ENCODE measurements at regions not wholly inside any gene's neighbourhood (a gene's known extent, or its start where the extent isn't known, plus 50 kb on each side); places are given as distances from the start of the nearest gene placed in this dataset.

DNA sequence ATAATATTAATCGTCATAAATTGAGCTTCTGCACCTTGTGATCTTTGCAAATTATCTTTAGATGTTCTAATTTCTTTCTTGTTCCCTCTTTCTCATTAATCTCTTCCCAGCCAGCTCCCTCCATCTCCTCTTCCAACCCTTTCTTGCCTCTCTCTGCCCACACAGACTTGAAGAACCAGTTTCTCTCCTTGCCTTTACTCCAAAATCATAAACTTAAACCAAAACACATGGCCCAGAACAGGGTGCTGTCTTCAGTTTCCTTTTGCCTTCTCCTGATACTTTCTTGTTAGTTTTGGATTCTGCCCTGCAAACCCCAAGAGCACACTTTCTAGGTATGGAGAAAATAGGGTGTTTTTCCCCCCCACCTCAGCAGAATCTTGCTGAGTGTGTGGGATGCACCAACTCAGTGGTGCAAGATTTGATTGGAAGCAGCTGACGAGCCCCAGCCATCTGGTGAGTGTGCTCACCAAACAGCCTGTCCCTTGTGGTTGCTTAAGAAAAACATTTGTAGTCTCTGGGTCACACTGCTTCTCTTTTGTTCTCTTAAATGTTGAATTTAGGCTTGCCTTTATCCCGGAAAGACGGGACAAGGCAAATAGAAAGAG lies 175.8 kb upstream of the MAF start:
- Histone ChIP-seq H2AFZ (ENCODE audit: low read depth, low read length) (no peak overlapping the region), H3K9me3 (replicated peaks; ENCODE audit: control insufficient read depth, insufficient read depth, low read length) (no peaks in the 10 kb centered on the region), H3K27ac (ENCODE audit: insufficient read depth, low read depth, low read length) (no peak overlapping the region), H3K36me3 (ENCODE audit: control insufficient read depth in 2 of 2, extremely low read depth in 1 of 2, insufficient read depth in 2 of 2, low read length in 2 of 2) (no peaks in the 10 kb centered on the region), H3K27me3 (ENCODE audit: control insufficient read depth in 2 of 2, insufficient read depth in 2 of 2, low read length in 2 of 2) (no peaks in the 10 kb centered on the region), H4K20me1 (replicated peaks; ENCODE audit: control insufficient read depth, extremely low read depth, insufficient read depth, low read length) (no peaks in the 10 kb centered on the region), H3K79me2 (ENCODE audit: control insufficient read depth, insufficient read depth, low read length) (no peaks in the 10 kb centered on the region), H3K9me1 (replicated peaks; ENCODE audit: control insufficient read depth, extremely low read depth, insufficient read depth, low read length) (no peaks in the 10 kb centered on the region), H3K4me1 (ENCODE audit: control insufficient read depth, extremely low read depth, insufficient read depth, low read length) (no peaks in the 10 kb centered on the region), H3K4me2 (ENCODE audit: insufficient read depth, low read length) (no peak overlapping the region), H3K4me3 (replicated peaks in 1 of 3; ENCODE audit: insufficient read depth in 1 of 3, low read depth in 1 of 3, low read length in 3 of 3) (no peak overlapping the region), H3K9ac (replicated peaks; ENCODE audit: extremely low read depth, insufficient read depth, low read length) (no peak overlapping the region)
- dilution Hi-C loops (cut with MboI; ENCODE audit: extremely low pct_ligation_motif_present, low sequenced_read_pairs): no loop called here
- no peak for FAIRE-seq
- no TSS peak for BruUV-seq (replicated peaks)
- intact Hi-C loops (cut with micrococcal nuclease): no loop called here
- ChIA-PET POLR2A (no interaction called here), CTCF (no interaction called here)
- DNase-seq (ENCODE audit: low read depth, low spot score): no peak
- TF ChIP-seq MYC (IDR thresholded peaks at IDR 0.05; ENCODE audit: low read depth, low read length) (no peak), POLR2A (IDR thresholded peaks at IDR 0.05; ENCODE audit: low read depth, low read length) (no peak)

- Histone ChIP-seq H3K9me1 (replicated peaks; ENCODE audit: control insufficient read depth, extremely low read depth, insufficient read depth, low read length) (no peaks in the 10 kb centered on the region), H3K9ac (replicated peaks; ENCODE audit: extremely low read depth, insufficient read depth, low read length) (no peak overlapping the region), H2AFZ (ENCODE audit: low read depth, low read length) (no peak overlapping the region), H3K4me3 (replicated peaks in 1 of 3; ENCODE audit: insufficient read depth in 1 of 3, low read depth in 1 of 3, low read length in 3 of 3) (no peak overlapping the region), H4K20me1 (replicated peaks; ENCODE audit: control insufficient read depth, extremely low read depth, insufficient read depth, low read length) (no peaks in the 10 kb centered on the region), H3K4me2 (ENCODE audit: insufficient read depth, low read length) (no peak overlapping the region), H3K36me3 (ENCODE audit: control insufficient read depth in 2 of 2, extremely low read depth in 1 of 2, insufficient read depth in 2 of 2, low read length in 2 of 2) (no peaks in the 10 kb centered on the region), H3K9me3 (replicated peaks; ENCODE audit: control insufficient read depth, insufficient read depth, low read length) (no peaks in the 10 kb centered on the region), H3K79me2 (ENCODE audit: control insufficient read depth, insufficient read depth, low read length) (no peaks in the 10 kb centered on the region), H3K4me1 (ENCODE audit: control insufficient read depth, extremely low read depth, insufficient read depth, low read length) (no peaks in the 10 kb centered on the region), H3K27ac (ENCODE audit: insufficient read depth, low read depth, low read length) (no peak overlapping the region), H3K27me3 (ENCODE audit: control insufficient read depth in 2 of 2, insufficient read depth in 2 of 2, low read length in 2 of 2) (no peaks in the 10 kb centered on the region)
- TF ChIP-seq EZH2 (IDR thresholded peaks at IDR 0.05; ENCODE audit: borderline replicate concordance, low read depth, low read length, severe bottlenecking) (no peak), GATA2 (IDR thresholded peaks at IDR 0.05; ENCODE audit: insufficient read depth, insufficient read length, low read depth, low read length) (no peak), FOS (IDR thresholded peaks at IDR 0.05; ENCODE audit: borderline replicate concordance, insufficient read depth, low read length) (no peak), MYC (IDR thresholded peaks at IDR 0.05; ENCODE audit: low read depth, low read length) (no peak), JUN (IDR thresholded peaks at IDR 0.05; ENCODE audit: borderline replicate concordance, insufficient read depth, insufficient read length, low read depth) (no peak), POLR2AphosphoS5 (IDR thresholded peaks at IDR 0.05; ENCODE audit: insufficient read depth, low read depth, low read length) (no peak), POLR2A (IDR thresholded peaks at IDR 0.05; ENCODE audit: low read depth, low read length) (no peak)
- TF ChIP-seq, protein P1, sequence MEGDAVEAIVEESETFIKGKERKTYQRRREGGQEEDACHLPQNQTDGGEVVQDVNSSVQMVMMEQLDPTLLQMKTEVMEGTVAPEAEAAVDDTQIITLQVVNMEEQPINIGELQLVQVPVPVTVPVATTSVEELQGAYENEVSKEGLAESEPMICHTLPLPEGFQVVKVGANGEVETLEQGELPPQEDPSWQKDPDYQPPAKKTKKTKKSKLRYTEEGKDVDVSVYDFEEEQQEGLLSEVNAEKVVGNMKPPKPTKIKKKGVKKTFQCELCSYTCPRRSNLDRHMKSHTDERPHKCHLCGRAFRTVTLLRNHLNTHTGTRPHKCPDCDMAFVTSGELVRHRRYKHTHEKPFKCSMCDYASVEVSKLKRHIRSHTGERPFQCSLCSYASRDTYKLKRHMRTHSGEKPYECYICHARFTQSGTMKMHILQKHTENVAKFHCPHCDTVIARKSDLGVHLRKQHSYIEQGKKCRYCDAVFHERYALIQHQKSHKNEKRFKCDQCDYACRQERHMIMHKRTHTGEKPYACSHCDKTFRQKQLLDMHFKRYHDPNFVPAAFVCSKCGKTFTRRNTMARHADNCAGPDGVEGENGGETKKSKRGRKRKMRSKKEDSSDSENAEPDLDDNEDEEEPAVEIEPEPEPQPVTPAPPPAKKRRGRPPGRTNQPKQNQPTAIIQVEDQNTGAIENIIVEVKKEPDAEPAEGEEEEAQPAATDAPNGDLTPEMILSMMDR (IDR thresholded peaks at IDR 0.05; ENCODE audit: extremely low read depth in 1 of 2, insufficient read depth in 1 of 2, low read depth in 1 of 2, low read length in 2 of 2): no peak
- TF ChIP-seq, protein P2, sequence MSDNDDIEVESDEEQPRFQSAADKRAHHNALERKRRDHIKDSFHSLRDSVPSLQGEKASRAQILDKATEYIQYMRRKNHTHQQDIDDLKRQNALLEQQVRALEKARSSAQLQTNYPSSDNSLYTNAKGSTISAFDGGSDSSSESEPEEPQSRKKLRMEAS (IDR thresholded peaks at IDR 0.05; ENCODE audit: insufficient read depth, insufficient read length): no peak
- ChIA-PET CTCF (no interaction called here), POLR2A (no interaction called here)
- intact Hi-C loops (cut with micrococcal nuclease) (no loop called here), dilution Hi-C loops (cut with MboI; ENCODE audit: extremely low pct_ligation_motif_present, low sequenced_read_pairs) (no loop called here)
- BruUV-seq (replicated peaks): no TSS peak
- no peak for FAIRE-seq
- DNase-seq (ENCODE audit: low read depth, low spot score): no peak
Measured at GRCh38 chr16:79772784-79773183, 172.2 kb upstream of the MAF start.

All from endothelial cell of umbilical vein (primary cell).